Astrocyte of the spinal cord (primary cell): ENCODE measurements at regions not wholly inside any gene's neighbourhood (a gene's known extent, or its start where the extent isn't known, plus 50 kb on each side); places are given as distances from the start of the nearest gene placed in this dataset.

Experiments used
- DNase-seq: peaks from one replicate; pipeline ENCODE4 v3.0.0; 2011; ENCODE audit warnings: low read depth, low spot score
- H3K4me3 ChIP-seq: 2 replicates; pipeline ENCODE4 v1.5.1; 2011; ENCODE audit warnings: low read depth, mild to moderate bottlenecking, low read length, moderate library complexity
- in situ Hi-C: cut with HindIII; loops from 2 replicates; pipeline ENCODE4 v1.10.0; 2017; ENCODE audit warnings: low sequenced_read_pairs
- TF ChIP-seq, protein P1 (sequence below): IDR thresholded peaks from 2 replicates; pipeline ENCODE4 v1.5.1; 2012; ENCODE audit warnings: low read depth, mild to moderate bottlenecking, low read length, inconsistent platforms

DNA sequence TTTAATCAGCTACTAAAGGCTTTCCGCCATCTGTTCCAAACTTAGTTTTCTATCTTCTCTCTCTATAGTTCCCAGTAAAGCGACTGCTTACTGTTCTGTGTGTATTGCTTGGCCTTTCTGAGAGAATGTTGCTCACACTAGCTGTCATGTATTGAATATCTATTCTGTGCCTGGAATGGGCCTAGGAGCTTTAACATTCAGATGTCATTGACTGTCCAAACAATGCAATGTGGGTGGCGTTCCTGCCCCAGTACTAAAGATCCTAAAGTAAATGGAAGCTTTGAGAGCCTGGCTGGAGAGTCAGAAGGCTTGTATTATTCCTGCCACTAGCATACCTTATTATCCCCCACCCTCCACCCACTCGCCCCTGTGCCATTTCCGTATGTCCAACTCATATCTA lies 163.5 kb downstream of the SDHAF3 start:
- TF ChIP-seq, protein P1, sequence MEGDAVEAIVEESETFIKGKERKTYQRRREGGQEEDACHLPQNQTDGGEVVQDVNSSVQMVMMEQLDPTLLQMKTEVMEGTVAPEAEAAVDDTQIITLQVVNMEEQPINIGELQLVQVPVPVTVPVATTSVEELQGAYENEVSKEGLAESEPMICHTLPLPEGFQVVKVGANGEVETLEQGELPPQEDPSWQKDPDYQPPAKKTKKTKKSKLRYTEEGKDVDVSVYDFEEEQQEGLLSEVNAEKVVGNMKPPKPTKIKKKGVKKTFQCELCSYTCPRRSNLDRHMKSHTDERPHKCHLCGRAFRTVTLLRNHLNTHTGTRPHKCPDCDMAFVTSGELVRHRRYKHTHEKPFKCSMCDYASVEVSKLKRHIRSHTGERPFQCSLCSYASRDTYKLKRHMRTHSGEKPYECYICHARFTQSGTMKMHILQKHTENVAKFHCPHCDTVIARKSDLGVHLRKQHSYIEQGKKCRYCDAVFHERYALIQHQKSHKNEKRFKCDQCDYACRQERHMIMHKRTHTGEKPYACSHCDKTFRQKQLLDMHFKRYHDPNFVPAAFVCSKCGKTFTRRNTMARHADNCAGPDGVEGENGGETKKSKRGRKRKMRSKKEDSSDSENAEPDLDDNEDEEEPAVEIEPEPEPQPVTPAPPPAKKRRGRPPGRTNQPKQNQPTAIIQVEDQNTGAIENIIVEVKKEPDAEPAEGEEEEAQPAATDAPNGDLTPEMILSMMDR, result no peak
- DNase-seq, result no peak
- no peak overlapping the region for H3K4me3 ChIP-seq
- in situ Hi-C loops, result no loop called here

DNA sequence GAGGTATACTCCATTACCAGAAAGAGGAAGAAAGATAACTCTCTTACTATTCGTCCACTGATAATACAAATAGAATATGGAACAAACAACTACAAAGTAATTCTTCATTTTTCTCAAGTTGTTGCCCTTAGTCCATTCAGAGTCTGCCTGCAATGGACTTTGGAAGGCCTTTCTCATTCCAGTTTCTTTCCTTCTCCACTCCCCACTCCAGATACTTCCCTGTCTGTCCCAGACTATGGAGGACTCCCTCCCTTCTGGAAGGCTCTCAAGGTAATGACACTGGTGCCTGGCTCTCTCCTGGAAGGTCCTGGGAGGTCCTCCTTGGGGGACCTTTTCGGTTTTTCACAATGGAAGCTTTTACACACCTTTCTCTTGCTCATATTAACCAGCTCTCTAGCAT lies 167.8 kb downstream of the SDHAF3 start:
- in situ Hi-C loops, result no loop called here
- no peak for DNase-seq
- TF ChIP-seq, protein P1, result no peak
- H3K4me3 ChIP-seq, result no peak overlapping the region

DNA sequence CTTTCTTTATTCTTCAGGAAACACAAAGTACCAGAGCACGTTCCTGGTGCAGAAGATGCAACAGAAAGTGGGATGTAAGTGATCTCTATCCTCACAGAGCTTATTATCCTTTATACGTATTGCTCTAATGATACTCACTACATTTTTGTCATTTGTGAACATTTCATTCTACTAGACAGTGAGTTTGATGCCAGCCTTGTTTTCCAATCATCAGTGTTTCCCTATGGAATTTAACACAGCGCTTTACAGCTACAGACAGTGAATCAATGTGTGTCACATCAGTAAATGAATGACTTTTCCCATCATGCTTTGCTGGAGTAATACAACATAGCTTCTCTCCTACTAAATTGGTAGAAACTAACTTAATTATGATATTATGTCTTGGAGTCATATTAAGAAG lies 175.5 kb downstream of the SDHAF3 start:
- no peak overlapping the region for H3K4me3 ChIP-seq
- TF ChIP-seq, protein P1, result no peak
- in situ Hi-C loops, result no loop called here
- no peak for DNase-seq

DNA sequence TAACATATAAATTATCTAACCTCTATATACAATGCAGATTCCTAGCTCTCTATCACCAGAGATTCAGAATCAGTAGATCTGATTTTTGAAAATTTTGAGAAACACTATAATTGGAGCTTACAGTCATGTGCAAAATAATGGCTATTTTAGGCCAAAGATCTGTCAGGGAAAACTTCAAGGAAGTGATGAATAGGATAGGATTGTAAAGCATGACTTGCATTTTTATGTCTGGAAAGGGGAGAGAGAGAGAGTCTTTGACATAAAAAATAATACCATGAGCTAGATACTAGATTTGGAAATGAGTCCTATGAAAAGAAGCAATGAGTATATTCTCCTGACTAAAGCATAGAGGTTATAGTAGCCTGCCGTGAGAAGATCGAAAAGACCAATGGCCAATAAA lies 181.1 kb downstream of the SDHAF3 start:
- DNase-seq, result no peak
- no peak overlapping the region for H3K4me3 ChIP-seq
- in situ Hi-C loops, result no loop called here
- TF ChIP-seq, protein P1, result no peak

DNA sequence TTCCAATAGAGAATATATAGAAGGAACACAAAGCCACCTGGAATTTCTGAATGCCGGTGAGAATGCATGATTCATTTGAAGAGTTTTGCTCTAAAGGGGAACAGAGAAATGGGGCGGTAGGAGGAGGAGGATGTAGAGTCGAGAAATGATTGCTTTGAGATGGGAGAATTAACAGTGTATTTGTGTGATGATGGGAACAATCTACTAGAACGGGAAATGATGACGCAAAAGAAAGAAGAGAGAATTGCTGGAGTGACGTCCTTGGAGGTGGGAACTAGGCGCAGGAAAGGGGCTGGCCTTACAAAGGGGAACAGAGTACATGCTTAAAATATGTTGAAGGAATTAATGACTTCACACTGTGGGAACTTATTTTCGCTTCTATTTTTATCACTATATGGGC lies 188.1 kb downstream of the SDHAF3 start:
- TF ChIP-seq, protein P1, result no peak
- no peak overlapping the region for H3K4me3 ChIP-seq
- no peak for DNase-seq
- in situ Hi-C loops, result no loop called here

DNA sequence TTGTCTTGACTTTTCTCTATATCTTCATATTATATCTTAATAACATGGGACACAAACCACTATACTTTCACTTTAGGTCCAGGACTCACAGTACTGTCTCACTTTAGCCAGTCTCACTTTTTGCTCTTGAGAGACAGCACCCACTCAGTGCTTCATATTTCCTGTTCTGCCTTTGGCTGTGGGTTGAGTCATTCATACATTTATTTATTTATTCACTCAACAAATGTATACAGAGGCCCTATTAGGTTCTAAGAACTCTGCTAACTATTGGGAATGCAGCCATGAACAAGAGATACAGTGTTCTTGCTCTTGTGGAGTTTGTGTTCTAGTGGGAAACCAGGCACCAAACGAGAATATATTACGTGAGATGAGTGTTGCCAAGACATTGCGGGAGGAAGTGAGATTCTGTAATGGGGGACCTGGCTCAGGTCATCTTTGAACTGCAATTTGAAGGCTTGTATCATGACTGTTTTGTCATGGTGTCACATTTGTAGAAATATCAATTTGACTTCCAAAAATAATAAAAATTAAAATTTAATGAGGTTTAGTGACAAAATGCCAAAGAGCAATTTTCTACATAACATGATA lies 190.1 kb downstream of the SDHAF3 start:
- DNase-seq, result peak; percentile 17
- TF ChIP-seq, protein P1, result no peak
- in situ Hi-C loops, result no loop called here
- no peak overlapping the region for H3K4me3 ChIP-seq

DNA sequence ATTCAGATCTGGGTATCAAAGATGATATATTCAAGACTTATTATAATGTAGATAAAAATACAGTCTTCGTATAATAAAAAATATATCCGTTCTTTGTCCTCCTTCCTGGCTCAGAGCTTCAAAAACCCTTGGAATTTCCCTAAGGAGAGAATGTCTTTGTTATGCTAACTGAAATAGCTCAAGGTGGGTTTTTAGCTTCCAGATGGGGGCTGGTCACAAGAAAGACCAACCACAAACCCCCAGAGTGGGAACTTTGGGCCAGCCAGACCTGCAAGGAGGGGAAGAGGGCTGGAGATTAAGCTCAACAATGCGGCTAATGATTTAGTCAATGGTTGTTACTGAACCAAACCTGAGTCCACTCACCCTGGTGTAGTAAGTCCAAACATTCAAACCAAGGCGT lies 196.4 kb downstream of the SDHAF3 start:
- in situ Hi-C loops, result no loop called here
- H3K4me3 ChIP-seq, result no peak overlapping the region
- DNase-seq, result no peak
- TF ChIP-seq, protein P1, result no peak
